Breast epithelium (tissue), 4 donors: ENCODE measurements at regions not wholly inside any gene's neighbourhood (a gene's known extent, or its start where the extent isn't known, plus 50 kb on each side); places are given as distances from the start of the nearest gene placed in this dataset.
A peak's percentile ranks its signal among the peaks of the same experiment; 100 is the strongest.

Experiments
- DNase-seq, 2 donors: peaks; one replicate each; pipeline ENCODE4 v3.0.0-alpha.2; 2019; ENCODE audit warnings: low spot score in 2 of 2
- H3K27ac ChIP-seq, 2 donors: fragments of 200-600 bp; sonication (generic) in 1 of 2; one replicate each; pipeline ENCODE4 v1.5.1; 2016 to 2019; ENCODE audit warnings: mild to moderate bottlenecking in 1 of 2
- H3K27me3 ChIP-seq, 2 donors: fragments of 200-600 bp; sonication (generic) in 1 of 2; one replicate each; pipeline versions ENCODE4 v1.5.1 to v1.6.0; 2017 to 2019; ENCODE audit warnings: control low read depth in 1 of 2, mild to moderate bottlenecking in 1 of 2
- H3K36me3 ChIP-seq: fragments of 200-600 bp; one replicate; pipeline ENCODE4 v1.5.1; 2019
- H3K4me1 ChIP-seq, 2 donors: fragments of 200-600 bp; sonication (generic); one replicate each; pipeline ENCODE4 v1.5.1; 2016 to 2019; ENCODE audit warnings: control low read depth in 1 of 2
- H3K4me3 ChIP-seq, 3 donors: fragments of 200-600 bp; sonication (generic); 1 replicate in 2 of 3; 2 replicates in 1 of 3; pipeline ENCODE4 v1.5.1; 2016 to 2019; ENCODE audit warnings: mild to moderate bottlenecking in 3 of 3, moderate library complexity in 2 of 3
- H3K9me3 ChIP-seq, 2 donors: fragments of 200-600 bp; sonication (generic) in 1 of 2; one replicate each; pipeline ENCODE4 v1.5.1; 2016 to 2019; ENCODE audit warnings: control low read depth in 1 of 2
- POLR2A ChIP-seq: fragments of 450-650 bp; IDR thresholded peaks from one replicate; pipeline ENCODE4 v1.6.1; 2016; ENCODE audit warnings: antibody characterized with exemption, mild to moderate bottlenecking, moderate library complexity
- POLR2AphosphoS5 ChIP-seq, 3 donors: sonication (generic); formaldehyde crosslinking; IDR thresholded peaks; one replicate each; pipeline ENCODE4 v1.6.1; 2017; ENCODE audit warnings: antibody characterized with exemption in 3 of 3
- intact Hi-C: fragments of 100-400 bp; cut with DNase I; formaldehyde crosslinking; loops from one replicate; pipeline ENCODE4 v1.15.1; 2023; ENCODE audit warnings: low total_unique reads
- TF ChIP-seq, protein P1 (sequence below), 3 donors: fragments of 450-650 bp; IDR thresholded peaks; one replicate each; pipeline ENCODE4 v1.5.1; 2016 to 2017; ENCODE audit warnings: antibody characterized with exemption in 3 of 3, mild to moderate bottlenecking in 3 of 3, moderate library complexity in 3 of 3

DNA sequence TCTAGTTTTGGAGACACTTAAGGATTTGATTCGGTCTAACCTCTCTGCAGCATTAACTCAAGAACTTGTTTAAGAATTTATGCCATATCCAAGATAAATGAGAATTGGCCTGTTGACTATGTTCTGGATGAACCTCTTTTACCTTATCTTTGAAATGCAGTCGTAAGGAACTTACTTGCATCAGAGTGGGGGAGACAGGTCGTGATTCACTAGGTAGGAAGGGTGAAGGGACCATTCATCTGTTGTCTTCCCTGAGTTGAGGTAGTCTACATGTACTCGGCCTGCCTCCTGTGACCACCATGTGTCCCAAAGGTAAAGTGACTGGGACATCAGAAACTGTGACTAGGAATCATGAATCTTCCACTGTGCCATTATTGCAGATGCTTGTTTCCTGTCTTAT lies 248.0 kb upstream of the P2RY1 start:
- no peak for DNase-seq
- no peaks in the 10 kb centered on the region for H3K36me3 ChIP-seq
- no peaks in the 10 kb centered on the region for H3K4me1 ChIP-seq
- H3K4me3 ChIP-seq, result no peak overlapping the region
- no peaks in the 10 kb centered on the region for H3K9me3 ChIP-seq
- no peaks in the 10 kb centered on the region for H3K27me3 ChIP-seq
- TF ChIP-seq, protein P1, sequence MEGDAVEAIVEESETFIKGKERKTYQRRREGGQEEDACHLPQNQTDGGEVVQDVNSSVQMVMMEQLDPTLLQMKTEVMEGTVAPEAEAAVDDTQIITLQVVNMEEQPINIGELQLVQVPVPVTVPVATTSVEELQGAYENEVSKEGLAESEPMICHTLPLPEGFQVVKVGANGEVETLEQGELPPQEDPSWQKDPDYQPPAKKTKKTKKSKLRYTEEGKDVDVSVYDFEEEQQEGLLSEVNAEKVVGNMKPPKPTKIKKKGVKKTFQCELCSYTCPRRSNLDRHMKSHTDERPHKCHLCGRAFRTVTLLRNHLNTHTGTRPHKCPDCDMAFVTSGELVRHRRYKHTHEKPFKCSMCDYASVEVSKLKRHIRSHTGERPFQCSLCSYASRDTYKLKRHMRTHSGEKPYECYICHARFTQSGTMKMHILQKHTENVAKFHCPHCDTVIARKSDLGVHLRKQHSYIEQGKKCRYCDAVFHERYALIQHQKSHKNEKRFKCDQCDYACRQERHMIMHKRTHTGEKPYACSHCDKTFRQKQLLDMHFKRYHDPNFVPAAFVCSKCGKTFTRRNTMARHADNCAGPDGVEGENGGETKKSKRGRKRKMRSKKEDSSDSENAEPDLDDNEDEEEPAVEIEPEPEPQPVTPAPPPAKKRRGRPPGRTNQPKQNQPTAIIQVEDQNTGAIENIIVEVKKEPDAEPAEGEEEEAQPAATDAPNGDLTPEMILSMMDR (IDR thresholded peaks at IDR 0.05), result no peak
- no peak for TF ChIP-seq POLR2AphosphoS5 (IDR thresholded peaks at IDR 0.05)
- no peak for TF ChIP-seq POLR2A
- intact Hi-C loops, result loop anchor here (5.0 kb wide), 1 partner anchor 1075 kb away; no protein-coding TSS in a partner anchor
- H3K27ac ChIP-seq, result no peak overlapping the region

DNA sequence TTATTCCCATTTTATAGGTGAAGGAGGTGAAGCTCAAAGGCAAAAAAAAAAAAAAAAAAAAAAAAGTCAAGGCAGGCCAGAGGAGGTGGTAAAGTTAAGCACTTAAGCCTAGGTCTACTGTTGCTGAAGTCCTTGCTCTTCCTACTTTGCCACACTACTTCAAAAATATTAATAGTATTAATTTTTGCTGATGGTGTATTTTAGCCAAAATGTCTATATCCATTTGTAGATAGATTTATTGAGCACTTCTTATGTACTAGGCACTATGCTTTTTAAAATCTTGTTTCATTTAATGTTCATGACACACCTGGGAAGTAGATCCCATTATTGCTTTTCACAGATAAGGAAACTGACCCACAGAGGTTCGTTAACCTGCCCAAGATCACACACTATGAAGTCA lies 247.1 kb upstream of the P2RY1 start:
- no peak for DNase-seq
- Histone ChIP-seq H3K9me3 (no peaks in the 10 kb centered on the region), H3K36me3 (no peaks in the 10 kb centered on the region), H3K4me1 (no peaks in the 10 kb centered on the region), H3K4me3 (no peak overlapping the region), H3K27ac (no peak overlapping the region), H3K27me3 (no peaks in the 10 kb centered on the region)
- TF ChIP-seq, protein P1 (IDR thresholded peaks at IDR 0.05), result no peak
- no peak for TF ChIP-seq POLR2A
- TF ChIP-seq POLR2AphosphoS5 (IDR thresholded peaks at IDR 0.05), result no peak
- intact Hi-C loops, result loop anchor here (5.0 kb wide), 1 partner anchor 1076 kb away; no protein-coding TSS in a partner anchor

DNA sequence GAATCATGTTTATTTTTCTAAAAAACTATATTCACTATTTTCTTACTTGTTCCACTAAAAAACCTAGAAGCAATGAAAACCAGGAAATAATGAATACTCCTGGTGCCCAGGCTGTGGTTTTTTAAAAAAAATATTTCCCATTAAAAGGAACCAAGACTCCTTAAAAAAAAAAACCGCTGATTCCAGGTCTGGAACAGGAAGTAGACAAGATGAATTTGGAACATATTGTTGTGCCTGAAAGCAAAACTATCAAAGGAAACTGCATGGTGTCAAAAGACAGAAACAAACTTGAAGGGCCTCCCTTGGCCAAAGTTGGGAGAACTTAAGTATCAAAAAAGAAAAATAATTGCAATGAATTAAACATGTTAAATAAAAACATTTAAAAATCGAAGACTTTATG lies 245.3 kb upstream of the P2RY1 start:
- TF ChIP-seq, protein P1 (IDR thresholded peaks at IDR 0.05), result no peak
- TF ChIP-seq POLR2AphosphoS5 (IDR thresholded peaks at IDR 0.05), result no peak
- TF ChIP-seq POLR2A, result no peak
- H3K27ac ChIP-seq, result no peak overlapping the region

DNA sequence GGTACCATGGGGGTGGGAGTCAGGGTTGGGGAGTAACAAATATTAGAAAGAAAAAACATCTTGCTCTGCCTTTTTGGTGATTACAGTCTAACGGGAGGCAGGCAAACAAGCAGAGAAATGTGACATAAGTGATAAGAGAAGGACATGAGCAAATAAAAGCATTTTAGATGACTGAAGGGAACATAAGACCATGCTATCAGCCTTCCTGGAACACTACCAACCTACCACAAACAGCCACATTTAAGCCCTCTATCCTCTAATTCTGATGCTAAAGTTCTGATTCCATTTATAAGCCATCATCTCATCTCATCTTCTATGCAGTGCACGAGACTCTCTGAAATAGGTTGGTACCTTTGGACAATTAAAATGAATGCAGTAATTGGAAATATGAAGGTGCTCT lies 243.4 kb upstream of the P2RY1 start:
- no peak overlapping the region for H3K27ac ChIP-seq
- no peaks in the 10 kb centered on the region for H3K9me3 ChIP-seq
- H3K27me3 ChIP-seq, result no peaks in the 10 kb centered on the region
- TF ChIP-seq, protein P1 (IDR thresholded peaks at IDR 0.05), result no peak
- no peaks in the 10 kb centered on the region for H3K4me1 ChIP-seq
- DNase-seq, result no peak
- H3K4me3 ChIP-seq, result no peak overlapping the region
- intact Hi-C loops, result no loop called here
- no peaks in the 10 kb centered on the region for H3K36me3 ChIP-seq

More for the DNA sequence above, 245.3 kb upstream of the P2RY1 start:
- H3K4me3 ChIP-seq, result no peak overlapping the region
- no peaks in the 10 kb centered on the region for H3K27me3 ChIP-seq
- DNase-seq, result no peak
- no peaks in the 10 kb centered on the region for H3K4me1 ChIP-seq
- H3K9me3 ChIP-seq, result no peaks in the 10 kb centered on the region
- intact Hi-C loops, result loop anchor here (5.0 kb wide), 1 partner anchor 1077 kb away; no protein-coding TSS in a partner anchor
- H3K36me3 ChIP-seq, result no peaks in the 10 kb centered on the region

DNA sequence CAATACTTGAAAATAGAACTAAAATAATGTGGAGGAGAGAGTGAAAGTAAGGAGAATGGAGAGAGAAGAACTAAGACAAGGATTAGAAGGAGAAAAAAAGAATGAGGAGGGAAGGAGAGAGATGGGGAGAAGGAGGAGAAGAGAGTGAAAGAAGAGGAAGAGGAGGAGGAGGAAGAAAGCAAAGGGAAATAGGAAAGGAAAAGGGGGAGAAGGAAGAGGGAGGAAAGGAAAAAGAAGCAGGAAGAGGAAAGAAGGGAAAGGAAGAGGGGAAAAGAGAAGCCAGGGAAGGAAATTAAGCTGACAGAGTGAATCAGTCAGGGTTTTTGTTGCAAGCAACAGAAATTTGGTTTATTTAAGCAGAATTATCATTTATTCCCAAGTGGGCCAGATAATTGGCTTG lies 241.7 kb upstream of the P2RY1 start:
- no peak overlapping the region for H3K4me3 ChIP-seq
- no peaks in the 10 kb centered on the region for H3K9me3 ChIP-seq
- intact Hi-C loops, result no loop called here
- no peaks in the 10 kb centered on the region for H3K36me3 ChIP-seq
- DNase-seq, result no peak
- H3K27ac ChIP-seq, result peak overlapping the region in 1 of 2 donors; percentile 13
- H3K4me1 ChIP-seq, result no peaks in the 10 kb centered on the region
- TF ChIP-seq POLR2A, result no peak
- TF ChIP-seq, protein P1 (IDR thresholded peaks at IDR 0.05), result no peak
- TF ChIP-seq POLR2AphosphoS5 (IDR thresholded peaks at IDR 0.05), result no peak
- no peaks in the 10 kb centered on the region for H3K27me3 ChIP-seq
